Brain microvascular endothelial cell (primary cell): ENCODE measurements at regions not wholly inside any gene's neighbourhood (a gene's known extent, or its start where the extent isn't known, plus 50 kb on each side); places are given as distances from the start of the nearest gene placed in this dataset.

ENCODE experiments used
- DNase-seq: peaks from one replicate; pipeline ENCODE4 v3.0.0-alpha.2; 2020
- H3K27ac ChIP-seq: fragments of 250-450 bp; sonication (Bioruptor Pico); 2 replicates; pipeline ENCODE4 v1.5.1; 2020; ENCODE audit warnings: mild to moderate bottlenecking, moderate library complexity
- H3K27me3 ChIP-seq: fragments of 250-450 bp; sonication (Bioruptor Pico); replicated peaks from 2 replicates; pipeline ENCODE4 v1.5.1; 2020; ENCODE audit warnings: mild to moderate bottlenecking
- H3K36me3 ChIP-seq: fragments of 250-450 bp; sonication (Bioruptor Pico); replicated peaks from 2 replicates; pipeline ENCODE4 v1.5.1; 2020; ENCODE audit warnings: mild to moderate bottlenecking
- H3K4me3 ChIP-seq: 2 replicates; pipeline ENCODE4 v1.5.1; 2011; ENCODE audit warnings: low read depth, mild to moderate bottlenecking, control low read depth, low read length, moderate library complexity
- in situ Hi-C: cut with HindIII; loops from 2 replicates; pipeline ENCODE4 v1.10.0; 2017; ENCODE audit warnings: low sequenced_read_pairs, low pct_ligation_motif_present
- TF ChIP-seq, protein P1 (sequence below): IDR thresholded peaks from 2 replicates; pipeline ENCODE4 v1.5.1; 2011; ENCODE audit warnings: low read depth, mild to moderate bottlenecking, moderate library complexity, low read length, control low read depth, inconsistent platforms; ENCODE audit errors: missing control alignments

DNA sequence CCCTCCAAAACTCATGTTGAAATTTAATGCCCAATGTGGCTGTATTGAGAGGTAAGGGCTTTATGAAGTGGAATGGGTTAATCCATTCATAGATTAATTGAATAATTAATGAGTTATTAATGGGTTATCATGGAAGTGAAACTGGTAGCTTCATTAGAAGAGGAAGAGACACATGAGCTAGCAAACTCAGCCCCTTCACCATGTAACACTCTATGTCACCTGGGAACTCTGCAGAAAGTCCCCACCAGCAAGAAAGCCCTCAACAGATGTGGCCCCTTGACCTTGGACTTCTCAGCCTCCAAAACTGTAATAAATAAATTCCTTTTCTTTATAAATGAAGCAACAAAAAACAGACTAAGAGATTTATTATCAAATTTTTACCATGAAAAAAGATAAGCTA lies 223.5 kb downstream of the KLF12 start:
- TF ChIP-seq, protein P1, sequence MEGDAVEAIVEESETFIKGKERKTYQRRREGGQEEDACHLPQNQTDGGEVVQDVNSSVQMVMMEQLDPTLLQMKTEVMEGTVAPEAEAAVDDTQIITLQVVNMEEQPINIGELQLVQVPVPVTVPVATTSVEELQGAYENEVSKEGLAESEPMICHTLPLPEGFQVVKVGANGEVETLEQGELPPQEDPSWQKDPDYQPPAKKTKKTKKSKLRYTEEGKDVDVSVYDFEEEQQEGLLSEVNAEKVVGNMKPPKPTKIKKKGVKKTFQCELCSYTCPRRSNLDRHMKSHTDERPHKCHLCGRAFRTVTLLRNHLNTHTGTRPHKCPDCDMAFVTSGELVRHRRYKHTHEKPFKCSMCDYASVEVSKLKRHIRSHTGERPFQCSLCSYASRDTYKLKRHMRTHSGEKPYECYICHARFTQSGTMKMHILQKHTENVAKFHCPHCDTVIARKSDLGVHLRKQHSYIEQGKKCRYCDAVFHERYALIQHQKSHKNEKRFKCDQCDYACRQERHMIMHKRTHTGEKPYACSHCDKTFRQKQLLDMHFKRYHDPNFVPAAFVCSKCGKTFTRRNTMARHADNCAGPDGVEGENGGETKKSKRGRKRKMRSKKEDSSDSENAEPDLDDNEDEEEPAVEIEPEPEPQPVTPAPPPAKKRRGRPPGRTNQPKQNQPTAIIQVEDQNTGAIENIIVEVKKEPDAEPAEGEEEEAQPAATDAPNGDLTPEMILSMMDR = no peak
- Histone ChIP-seq H3K36me3 (no peaks in the 10 kb centered on the region), H3K4me3 (no peak overlapping the region), H3K27me3 (no peaks in the 10 kb centered on the region), H3K27ac (no peak overlapping the region)
- in situ Hi-C loops = no loop called here
- no peak for DNase-seq

DNA sequence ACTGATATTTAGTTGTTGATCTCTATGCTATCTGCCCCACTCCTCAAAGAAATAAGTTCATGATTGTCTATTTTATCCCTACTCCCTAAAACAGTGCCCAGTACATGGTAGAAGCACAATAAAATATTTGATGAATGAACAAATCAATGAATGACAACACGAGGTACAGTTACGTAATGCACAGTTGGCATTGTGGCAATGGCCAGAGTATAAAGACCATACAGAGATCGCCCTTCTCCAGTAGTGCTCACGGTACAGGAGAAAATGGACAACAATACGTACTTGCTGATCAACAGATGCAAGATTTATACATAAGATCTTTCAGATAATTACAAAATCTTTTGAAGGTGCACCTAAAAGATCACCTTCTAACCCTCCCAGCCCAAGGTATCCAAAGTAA lies 225.4 kb downstream of the KLF12 start:
- H3K27ac ChIP-seq = no peak overlapping the region
- in situ Hi-C loops = no loop called here
- TF ChIP-seq, protein P1 = no peak

DNA sequence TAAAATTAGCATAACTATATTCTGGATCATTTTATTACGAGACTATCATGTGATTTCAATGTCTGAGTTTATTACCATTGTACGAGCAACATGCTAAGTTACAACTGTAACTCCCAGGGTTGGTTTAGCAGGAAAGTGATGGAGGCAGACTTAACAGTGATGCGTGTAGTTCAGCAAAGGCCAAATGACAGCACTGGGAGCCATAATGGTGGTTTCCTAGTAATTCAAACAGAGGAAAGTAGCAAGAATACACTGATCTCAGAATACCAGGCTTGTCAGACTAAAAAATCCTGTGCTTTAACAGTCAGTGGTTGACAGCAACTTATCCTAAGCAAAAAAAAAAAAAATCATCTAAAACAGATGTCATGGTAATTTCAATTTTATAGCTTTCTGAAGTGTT lies 229.6 kb downstream of the KLF12 start:
- Histone ChIP-seq H3K4me3 (no peak overlapping the region), H3K36me3 (no peaks in the 10 kb centered on the region), H3K27ac (no peak overlapping the region), H3K27me3 (no peaks in the 10 kb centered on the region)
- TF ChIP-seq, protein P1 = no peak
- no peak for DNase-seq
- in situ Hi-C loops = no loop called here

More for the DNA sequence above, 225.4 kb downstream of the KLF12 start:
- H3K27me3 ChIP-seq = no peaks in the 10 kb centered on the region
- DNase-seq = no peak
- no peaks in the 10 kb centered on the region for H3K36me3 ChIP-seq
- no peak overlapping the region for H3K4me3 ChIP-seq

DNA sequence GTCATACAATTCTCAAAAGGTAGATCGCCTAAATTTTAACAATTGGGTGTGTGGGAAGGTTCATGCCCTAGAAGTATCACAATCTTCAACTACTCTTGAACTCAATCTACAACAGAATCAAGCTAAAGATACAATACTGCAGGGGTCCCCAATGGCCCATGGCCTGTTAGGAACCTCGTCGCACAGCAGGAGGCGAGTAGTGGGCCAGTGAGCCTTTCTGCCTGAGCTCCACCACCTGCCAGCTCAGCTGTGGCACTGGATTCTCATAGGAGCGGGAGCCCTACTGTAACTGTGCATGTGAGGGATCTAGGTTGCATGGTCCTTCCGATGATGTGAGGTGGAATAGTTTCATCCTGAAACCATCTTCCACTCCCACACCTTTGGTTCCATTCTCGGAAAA lies 230.6 kb downstream of the KLF12 start:
- no peaks in the 10 kb centered on the region for H3K36me3 ChIP-seq
- H3K27ac ChIP-seq = no peak overlapping the region
- H3K4me3 ChIP-seq = no peak overlapping the region
- H3K27me3 ChIP-seq = no peaks in the 10 kb centered on the region
- TF ChIP-seq, protein P1 = no peak
- no peak for DNase-seq
- in situ Hi-C loops = no loop called here

DNA sequence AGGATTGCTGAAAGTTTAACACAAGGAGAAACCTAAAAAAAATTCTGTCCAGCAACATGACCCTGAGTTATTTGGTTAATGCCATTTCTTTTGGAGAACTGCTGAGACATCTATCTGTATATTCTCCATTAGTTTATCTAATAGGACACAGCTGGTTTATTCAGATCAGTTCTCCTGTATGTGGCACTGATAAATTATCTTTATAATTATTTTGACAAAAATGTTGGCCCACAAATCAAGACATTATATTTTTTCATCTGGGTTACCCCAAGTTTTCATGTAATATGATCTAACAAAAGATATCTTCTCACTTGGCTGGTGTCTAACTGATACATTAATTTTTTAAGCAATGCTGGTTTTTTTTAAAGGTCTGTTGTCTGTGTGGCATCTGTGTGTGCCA lies 231.4 kb downstream of the KLF12 start:
- in situ Hi-C loops = no loop called here
- no peak overlapping the region for H3K27ac ChIP-seq
- TF ChIP-seq, protein P1 = no peak
- no peak for DNase-seq
- no peaks in the 10 kb centered on the region for H3K36me3 ChIP-seq
- no peaks in the 10 kb centered on the region for H3K27me3 ChIP-seq
- no peak overlapping the region for H3K4me3 ChIP-seq

DNA sequence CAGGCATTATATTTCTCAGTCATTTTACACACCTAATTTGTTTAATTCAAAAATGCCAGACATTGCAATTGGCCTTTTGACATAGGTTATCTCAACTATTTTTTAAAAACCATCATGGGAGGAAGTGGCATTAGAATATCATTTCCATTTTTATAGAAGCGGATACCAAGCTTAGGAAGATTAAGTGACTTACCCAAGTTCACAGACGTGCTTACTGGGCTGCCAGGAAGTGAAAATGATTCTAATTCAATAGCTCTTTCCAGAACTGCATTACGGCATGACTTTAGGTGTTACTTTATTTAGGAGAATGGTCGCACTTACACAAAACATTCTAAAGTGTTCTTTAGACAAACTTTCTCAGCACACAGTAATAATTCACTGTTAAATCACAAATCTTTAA lies 231.9 kb downstream of the KLF12 start:
- Histone ChIP-seq H3K36me3 (no peaks in the 10 kb centered on the region), H3K27ac (no peak overlapping the region), H3K4me3 (no peak overlapping the region), H3K27me3 (no peaks in the 10 kb centered on the region)
- no peak for DNase-seq
- TF ChIP-seq, protein P1 = no peak
- in situ Hi-C loops = no loop called here
